ENCODE measurements at regions not wholly inside any gene's neighbourhood (a gene's known extent, or its start where the extent isn't known, plus 50 kb on each side); places are given as distances from the start of the nearest gene placed in this dataset.

DNA sequence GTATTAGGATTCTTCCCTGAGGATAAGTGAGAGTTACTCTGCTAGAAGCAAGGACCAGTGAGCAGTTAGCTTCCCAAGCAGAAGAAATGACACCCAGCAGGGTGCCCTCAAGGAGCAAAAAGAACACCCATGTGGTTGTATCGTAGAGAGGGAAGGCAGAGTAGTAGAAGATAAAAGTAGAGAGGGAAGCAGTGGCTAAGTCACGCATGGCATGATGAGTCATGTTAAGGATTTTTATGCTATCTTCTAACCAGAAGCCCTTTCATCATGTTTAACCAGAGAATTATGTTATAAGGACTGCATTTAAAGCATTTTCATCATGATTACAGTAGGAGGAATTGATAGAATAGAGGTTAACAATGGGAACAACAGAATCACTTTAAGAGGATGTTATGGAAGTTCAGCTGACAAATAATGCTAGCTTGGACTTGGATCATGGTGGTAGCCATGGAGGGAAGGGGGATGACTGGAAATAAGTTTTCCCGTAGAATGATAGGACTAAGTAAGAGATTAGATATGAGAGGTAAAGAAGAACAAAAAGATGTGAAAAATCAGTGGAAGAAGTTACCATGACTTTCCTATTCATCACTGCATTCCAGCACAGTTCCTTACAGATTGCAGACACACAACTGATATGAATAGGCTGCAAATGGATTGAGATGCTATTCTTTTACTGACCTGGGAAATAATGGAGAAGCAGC, 383.5 kb upstream of the INTU start:
- no peaks in the 10 kb centered on the region for H3K36me3 Mint-ChIP-seq (ENCODE audit: low read depth, unreplicated experiment)
- no peaks in the 10 kb centered on the region for H4K20me1 ChIP-seq (ENCODE audit: insufficient read depth, low read length)
- no peaks in the 10 kb centered on the region for H3K27me3 ChIP-seq (ENCODE audit: insufficient read depth, low read length)
- no peak overlapping the region for H3K4me2 ChIP-seq (ENCODE audit: low read length)
- no peaks in the 10 kb centered on the region for H3K9me3 ChIP-seq (ENCODE audit: insufficient read depth, low read depth, low read length)
- FAIRE-seq (peak; percentile 65), DNase-seq (ENCODE audit: low read depth) (peak; percentile 58)
- H3K27ac Mint-ChIP-seq (ENCODE audit: unreplicated experiment): peak overlapping the region; percentile 17
- peaks cover 12% of the 10 kb centered on the region for H3K4me1 Mint-ChIP-seq (ENCODE audit: low read depth, unreplicated experiment)
- H3K9me3 Mint-ChIP-seq (ENCODE audit: unreplicated experiment): peaks cover 1% of the 10 kb centered on the region
- H3K4me3 Mint-ChIP-seq (ENCODE audit: unreplicated experiment): no peak overlapping the region
- H3K4me3 ChIP-seq (ENCODE audit: insufficient read depth, low read depth, low read length): no peak overlapping the region
- no peaks in the 10 kb centered on the region for H3K4me1 ChIP-seq (ENCODE audit: insufficient read depth, low read length)
- H3K27me3 Mint-ChIP-seq (ENCODE audit: low read depth, unreplicated experiment): no peaks in the 10 kb centered on the region
- TF ChIP-seq EZH2 (IDR thresholded peaks at IDR 0.05; ENCODE audit: insufficient read depth, low read length) (no peak), CTCF (IDR thresholded peaks at IDR 0.05; ENCODE audit: insufficient read depth, low read depth, low read length) (no peak)
- H2AFZ ChIP-seq (ENCODE audit: low read depth, low read length): no peak overlapping the region
- H3K79me2 ChIP-seq (ENCODE audit: insufficient read depth, low read length): no peaks in the 10 kb centered on the region
- H3K9ac ChIP-seq (ENCODE audit: low read length): no peak overlapping the region
- peak overlapping the region; percentile 6 for H3K27ac ChIP-seq (ENCODE audit: low read depth, low read length)
- no peaks in the 10 kb centered on the region for H3K36me3 ChIP-seq (ENCODE audit: insufficient read depth, low read length)

- Histone ChIP-seq H3K27ac (ENCODE audit: low read depth, low read length) (no peak overlapping the region), H3K9ac (ENCODE audit: low read length) (no peak overlapping the region), H3K79me2 (ENCODE audit: insufficient read depth, low read length) (no peaks in the 10 kb centered on the region), H3K4me2 (ENCODE audit: low read length) (no peak overlapping the region), H3K36me3 (ENCODE audit: insufficient read depth, low read length) (no peaks in the 10 kb centered on the region), H3K9me3 (ENCODE audit: insufficient read depth, low read depth, low read length) (no peaks in the 10 kb centered on the region), H3K4me3 (ENCODE audit: insufficient read depth, low read depth, low read length) (no peak overlapping the region), H4K20me1 (ENCODE audit: insufficient read depth, low read length) (no peaks in the 10 kb centered on the region), H3K4me1 (ENCODE audit: insufficient read depth, low read length) (no peaks in the 10 kb centered on the region), H2AFZ (ENCODE audit: low read depth, low read length) (no peak overlapping the region), H3K27me3 (ENCODE audit: insufficient read depth, low read length) (no peaks in the 10 kb centered on the region)
- TF ChIP-seq CTCF (IDR thresholded peaks at IDR 0.05; ENCODE audit: insufficient read depth, low read depth, low read length) (no peak), EZH2 (IDR thresholded peaks at IDR 0.05; ENCODE audit: insufficient read depth, low read length) (no peak)
- Mint-ChIP-seq H3K9me3 (ENCODE audit: unreplicated experiment) (peaks cover 3% of the 10 kb centered on the region), H3K4me3 (ENCODE audit: unreplicated experiment) (no peak overlapping the region), H3K27ac (ENCODE audit: unreplicated experiment) (no peak overlapping the region), H3K27me3 (ENCODE audit: low read depth, unreplicated experiment) (no peaks in the 10 kb centered on the region), H3K4me1 (ENCODE audit: low read depth, unreplicated experiment) (peaks cover 12% of the 10 kb centered on the region), H3K36me3 (ENCODE audit: low read depth, unreplicated experiment) (no peaks in the 10 kb centered on the region)
- DNase-seq (ENCODE audit: low read depth): no peak
- FAIRE-seq: no peak
Measured at GRCh38 chr4:127249767-127250108, 383.0 kb upstream of the INTU start.

DNA sequence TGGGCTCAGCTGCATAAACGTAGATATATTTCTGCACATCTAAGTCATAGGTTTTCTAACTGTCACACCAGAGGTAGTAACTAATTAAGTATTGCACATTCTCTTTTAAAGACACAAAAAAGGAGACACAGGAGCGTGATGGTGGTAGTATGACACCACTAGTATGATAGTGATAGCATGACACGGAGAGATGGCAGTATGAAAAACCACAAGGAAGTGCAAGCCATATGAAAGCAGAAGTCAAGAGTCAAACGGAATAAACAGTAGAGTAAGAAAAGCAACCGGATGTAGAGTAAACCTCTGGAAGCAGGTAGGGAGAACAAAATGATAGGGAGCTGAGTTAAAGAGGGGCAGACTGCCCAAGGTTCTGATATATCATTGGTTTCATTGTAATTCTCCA, 382.2 kb upstream of the INTU start:
- Histone ChIP-seq H3K9ac (ENCODE audit: low read length) (no peak overlapping the region), H3K79me2 (ENCODE audit: insufficient read depth, low read length) (no peaks in the 10 kb centered on the region), H4K20me1 (ENCODE audit: insufficient read depth, low read length) (no peaks in the 10 kb centered on the region), H3K9me3 (ENCODE audit: insufficient read depth, low read depth, low read length) (no peaks in the 10 kb centered on the region), H3K4me3 (ENCODE audit: insufficient read depth, low read depth, low read length) (no peak overlapping the region), H3K27me3 (ENCODE audit: insufficient read depth, low read length) (no peaks in the 10 kb centered on the region), H3K27ac (ENCODE audit: low read depth, low read length) (no peak overlapping the region), H3K4me2 (ENCODE audit: low read length) (no peak overlapping the region), H3K4me1 (ENCODE audit: insufficient read depth, low read length) (no peaks in the 10 kb centered on the region), H2AFZ (ENCODE audit: low read depth, low read length) (no peak overlapping the region), H3K36me3 (ENCODE audit: insufficient read depth, low read length) (no peaks in the 10 kb centered on the region)
- Mint-ChIP-seq H3K27ac (ENCODE audit: unreplicated experiment) (no peak overlapping the region), H3K4me1 (ENCODE audit: low read depth, unreplicated experiment) (peaks cover 12% of the 10 kb centered on the region), H3K36me3 (ENCODE audit: low read depth, unreplicated experiment) (no peaks in the 10 kb centered on the region), H3K27me3 (ENCODE audit: low read depth, unreplicated experiment) (no peaks in the 10 kb centered on the region), H3K9me3 (ENCODE audit: unreplicated experiment) (peaks cover 3% of the 10 kb centered on the region), H3K4me3 (ENCODE audit: unreplicated experiment) (no peak overlapping the region)
- DNase-seq (ENCODE audit: low read depth) (no peak), FAIRE-seq (no peak)
- no peak for TF ChIP-seq CTCF (IDR thresholded peaks at IDR 0.05; ENCODE audit: insufficient read depth, low read depth, low read length)
- no peak for TF ChIP-seq EZH2 (IDR thresholded peaks at IDR 0.05; ENCODE audit: insufficient read depth, low read length)
